ENCODE measurements at regions not wholly inside any gene's neighbourhood (a gene's known extent, or its start where the extent isn't known, plus 50 kb on each side); places are given as distances from the start of the nearest gene placed in this dataset.
A peak's percentile ranks its signal among the peaks of the same experiment; 100 is the strongest.
"Not testable (repeated sequence)": the region's sequence is repeated elsewhere in the genome, so short reads cannot be mapped to it uniquely, and the experiment has no call there.

DNA sequence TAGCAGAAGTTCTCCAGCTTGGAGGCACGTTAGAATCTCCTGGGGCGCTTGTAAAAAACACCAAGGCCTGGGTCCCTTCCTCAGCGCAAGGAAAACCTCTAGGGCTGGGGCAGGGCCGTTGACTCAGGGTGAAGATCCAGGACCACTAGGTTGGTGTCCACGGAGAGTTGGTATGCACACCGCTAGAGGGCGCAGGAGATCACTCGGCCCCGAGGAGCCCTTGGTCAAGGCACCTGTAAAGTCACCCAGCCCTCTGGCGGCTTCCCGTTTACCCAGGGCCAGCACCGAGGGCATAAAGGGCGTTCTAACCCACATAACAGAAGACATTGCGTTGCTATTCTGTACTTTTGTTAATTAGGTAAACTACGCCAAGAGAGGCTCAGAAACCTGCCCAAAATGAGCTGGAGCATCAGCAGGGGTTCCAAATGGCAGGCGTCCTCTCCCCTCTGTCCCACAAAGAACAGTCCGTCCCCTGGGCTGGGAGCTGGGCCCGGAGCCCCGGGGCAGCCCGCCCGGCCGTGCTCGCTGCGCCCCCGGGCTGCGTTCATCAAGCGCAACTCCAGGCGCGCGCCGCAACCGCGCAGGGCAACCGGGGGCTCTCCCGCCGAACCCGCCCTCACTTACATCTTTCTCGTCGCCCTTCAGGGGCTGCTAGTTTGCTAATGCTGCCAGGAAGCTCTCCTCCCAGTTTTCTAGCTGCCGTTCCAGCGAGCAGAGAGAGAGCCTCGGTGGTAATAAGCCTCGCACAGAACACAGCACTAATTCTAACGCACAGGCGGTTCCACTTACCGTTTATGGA is 332.1 kb downstream of the ARRDC4 start:
- peak overlapping the region in 3 of 4 donors; percentile 6 to 28 (median 25) for H3K4me3 ChIP-seq
- intact Hi-C loops (cut with DNase I): loop anchor here (10.0 kb wide), 1 partner anchor 388 kb away; no protein-coding TSS in a partner anchor
- no peak for TF ChIP-seq POLR2A (IDR thresholded peaks at IDR 0.05)
- TF ChIP-seq EP300 (IDR thresholded peaks at IDR 0.05): no peak
- TF ChIP-seq POLR2AphosphoS5 (IDR thresholded peaks at IDR 0.05): no peak
- TF ChIP-seq, protein P1, sequence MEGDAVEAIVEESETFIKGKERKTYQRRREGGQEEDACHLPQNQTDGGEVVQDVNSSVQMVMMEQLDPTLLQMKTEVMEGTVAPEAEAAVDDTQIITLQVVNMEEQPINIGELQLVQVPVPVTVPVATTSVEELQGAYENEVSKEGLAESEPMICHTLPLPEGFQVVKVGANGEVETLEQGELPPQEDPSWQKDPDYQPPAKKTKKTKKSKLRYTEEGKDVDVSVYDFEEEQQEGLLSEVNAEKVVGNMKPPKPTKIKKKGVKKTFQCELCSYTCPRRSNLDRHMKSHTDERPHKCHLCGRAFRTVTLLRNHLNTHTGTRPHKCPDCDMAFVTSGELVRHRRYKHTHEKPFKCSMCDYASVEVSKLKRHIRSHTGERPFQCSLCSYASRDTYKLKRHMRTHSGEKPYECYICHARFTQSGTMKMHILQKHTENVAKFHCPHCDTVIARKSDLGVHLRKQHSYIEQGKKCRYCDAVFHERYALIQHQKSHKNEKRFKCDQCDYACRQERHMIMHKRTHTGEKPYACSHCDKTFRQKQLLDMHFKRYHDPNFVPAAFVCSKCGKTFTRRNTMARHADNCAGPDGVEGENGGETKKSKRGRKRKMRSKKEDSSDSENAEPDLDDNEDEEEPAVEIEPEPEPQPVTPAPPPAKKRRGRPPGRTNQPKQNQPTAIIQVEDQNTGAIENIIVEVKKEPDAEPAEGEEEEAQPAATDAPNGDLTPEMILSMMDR (IDR thresholded peaks at IDR 0.05): peak in 3 of 4 experiments; percentile 40 to 65 (median 44)

DNA sequence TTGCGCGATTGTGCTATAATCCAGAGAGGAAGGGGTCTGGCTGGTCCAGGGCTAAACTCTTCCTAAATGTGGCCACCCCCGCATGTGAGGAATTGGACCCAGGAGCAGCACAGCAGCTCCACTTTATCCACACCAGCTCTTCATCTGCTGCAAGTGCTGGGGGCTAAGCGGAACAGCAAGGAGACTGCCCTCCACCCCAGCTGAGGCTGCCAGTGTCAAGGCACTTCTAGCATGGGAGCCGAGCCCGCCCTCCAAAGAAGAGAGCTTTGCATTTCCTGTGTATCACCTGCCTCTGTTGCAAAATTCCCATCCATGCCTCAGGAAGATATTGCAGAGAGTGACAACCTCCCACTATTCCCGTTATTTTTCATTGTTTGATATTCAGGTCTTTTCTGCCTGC is 333.6 kb downstream of the ARRDC4 start:
- Histone ChIP-seq H3K9me3 (no peaks in the 10 kb centered on the region), H3K4me3 (no peak overlapping the region), H3K27ac (no peak overlapping the region), H3K4me1 (peaks cover 0 to 10% (median 9%) of the 10 kb centered on the region in 4 donors), H3K27me3 (peaks cover 0 to 35% (median 0%) of the 10 kb centered on the region in 3 donors), H3K36me3 (no peaks in the 10 kb centered on the region)
- TF ChIP-seq POLR2A (IDR thresholded peaks at IDR 0.05): no peak
- TF ChIP-seq POLR2AphosphoS5 (IDR thresholded peaks at IDR 0.05): no peak
- TF ChIP-seq, protein P1 (IDR thresholded peaks at IDR 0.05): no peak
- no peak for TF ChIP-seq EP300 (IDR thresholded peaks at IDR 0.05)
- no peak for DNase-seq
- WGBS, 2 donors: 74 to 80% methylated on average over 7 of the region's 7 CpGs
- intact Hi-C loops (cut with DNase I): loop anchor here (10.0 kb wide), 1 partner anchor 389 kb away; no protein-coding TSS in a partner anchor

More for the DNA sequence above, 332.1 kb downstream of the ARRDC4 start:
- Histone ChIP-seq H3K27ac (no peak overlapping the region), H3K4me1 (peaks cover 0 to 10% (median 9%) of the 10 kb centered on the region in 4 donors), H3K9me3 (no peaks in the 10 kb centered on the region), H3K36me3 (no peaks in the 10 kb centered on the region), H3K27me3 (peaks cover 0 to 35% (median 6%) of the 10 kb centered on the region in 3 donors)
- 3 to 9% methylated on average over 46 of the region's 46 CpGs for WGBS, 2 donors
- peak; percentile 70 for DNase-seq

DNA sequence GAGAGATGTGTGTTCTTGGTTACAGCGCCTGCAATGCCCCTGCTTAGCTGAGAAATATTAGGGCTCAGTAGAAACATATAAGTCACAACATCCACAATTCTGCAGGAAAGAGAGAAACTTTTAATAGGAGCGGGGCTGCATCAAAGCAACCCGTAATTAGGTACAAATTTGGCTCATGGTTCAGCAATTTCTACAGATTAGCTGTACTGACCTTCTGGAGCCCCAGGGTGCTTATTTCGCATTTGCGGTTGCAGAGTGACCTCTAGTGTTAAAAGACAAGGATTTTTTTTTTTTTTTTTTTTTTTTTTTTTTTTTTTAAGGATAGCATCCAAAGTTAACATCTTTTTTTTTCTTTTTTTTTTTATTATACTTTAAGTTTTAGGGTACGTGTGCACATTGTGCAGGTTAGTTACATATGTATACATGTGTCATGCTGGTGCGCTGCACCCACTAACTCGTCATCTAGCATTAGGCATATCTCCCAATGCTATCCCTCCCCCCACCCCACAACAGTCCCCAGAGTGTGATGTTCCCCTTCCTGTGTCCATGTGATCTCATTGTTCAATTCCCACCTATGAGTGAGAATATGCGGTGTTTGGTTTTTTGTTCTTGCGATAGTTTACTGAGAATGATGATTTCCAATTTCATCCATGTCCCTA is 334.7 kb downstream of the ARRDC4 start:
- not testable (repeated sequence) for DNase-seq, H3K36me3 ChIP-seq, H3K27ac ChIP-seq, H3K4me3 ChIP-seq, H3K9me3 ChIP-seq
- 19 to 35% methylated on average over 8 of the region's 10 CpGs for WGBS, 2 donors
- Histone ChIP-seq H3K27me3 (peaks cover 0 to 28% (median 0%) of the 10 kb centered on the region in 3 donors), H3K4me1 (peaks cover 0 to 10% (median 9%) of the 10 kb centered on the region in 4 donors)
- intact Hi-C loops (cut with DNase I): loop anchor here (10.0 kb wide), 1 partner anchor 390 kb away; no protein-coding TSS in a partner anchor

DNA sequence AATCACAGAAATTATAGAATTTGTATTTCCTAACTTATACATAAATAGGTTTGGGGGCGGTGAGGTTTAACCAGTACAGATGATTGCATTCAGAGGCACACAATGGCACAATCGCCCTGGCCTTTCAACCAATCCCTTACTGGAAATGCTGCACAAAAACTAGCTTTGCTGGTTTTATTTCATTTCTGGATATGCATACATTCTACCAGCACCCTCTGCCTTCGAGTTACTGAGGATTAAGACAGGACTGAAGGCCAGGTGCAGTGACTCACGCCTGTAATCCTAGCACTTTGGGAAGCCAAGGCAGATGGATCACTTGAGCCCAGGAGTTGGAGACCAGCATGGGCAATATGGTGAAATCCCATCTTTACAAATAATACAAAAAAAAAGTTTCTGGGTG is 336.1 kb downstream of the ARRDC4 start:
- intact Hi-C loops (cut with DNase I): loop anchor here (10.0 kb wide), 1 partner anchor 392 kb away; no protein-coding TSS in a partner anchor
- Histone ChIP-seq H3K4me3 (no peak overlapping the region), H3K27me3 (peaks cover 0 to 22% (median 0%) of the 10 kb centered on the region in 3 donors), H3K9me3 (no peaks in the 10 kb centered on the region), H3K36me3 (no peaks in the 10 kb centered on the region), H3K27ac (no peak overlapping the region), H3K4me1 (peaks cover 0 to 10% (median 9%) of the 10 kb centered on the region in 4 donors)
- TF ChIP-seq POLR2AphosphoS5 (IDR thresholded peaks at IDR 0.05) (no peak), EP300 (IDR thresholded peaks at IDR 0.05) (no peak), POLR2A (IDR thresholded peaks at IDR 0.05) (no peak)
- TF ChIP-seq, protein P1 (IDR thresholded peaks at IDR 0.05): no peak
- 55 to 76% methylated on average over 4 of the region's 4 CpGs for WGBS, 2 donors
- no peak for DNase-seq

DNA sequence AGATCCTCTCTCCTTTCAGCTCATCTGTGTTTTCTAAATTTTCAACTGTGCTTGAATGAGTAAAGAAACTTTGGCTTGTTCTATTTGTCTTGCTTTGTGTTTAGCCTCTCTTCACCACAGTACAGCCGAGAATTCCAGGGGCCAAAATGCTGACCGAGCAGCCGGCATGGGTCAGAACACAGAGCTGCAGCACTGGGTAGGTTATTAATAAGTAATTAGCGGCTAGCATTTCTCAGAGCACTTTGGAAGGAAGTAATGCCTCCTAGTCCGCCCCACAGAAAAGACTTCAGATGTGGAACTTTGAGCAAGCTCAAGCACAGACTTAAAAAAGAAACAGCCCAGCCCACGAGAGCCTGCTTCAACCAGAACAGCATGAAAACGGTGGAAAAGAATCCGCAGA is 343.9 kb downstream of the ARRDC4 start:
- Histone ChIP-seq H3K9me3 (no peaks in the 10 kb centered on the region), H3K27ac (no peak overlapping the region), H3K27me3 (peaks cover 0 to 4% (median 0%) of the 10 kb centered on the region in 3 donors), H3K4me1 (no peaks in the 10 kb centered on the region), H3K4me3 (no peak overlapping the region), H3K36me3 (no peaks in the 10 kb centered on the region)
- no peak for TF ChIP-seq EP300 (IDR thresholded peaks at IDR 0.05)
- WGBS, 2 donors: 74 to 75% methylated on average over 8 of the region's 8 CpGs
- intact Hi-C loops (cut with DNase I): no loop called here
- no peak for DNase-seq

All from sigmoid colon (tissue), 6 donors.